IMR-90 (cell line): ENCODE measurements at regions not wholly inside any gene's neighbourhood (a gene's known extent, or its start where the extent isn't known, plus 50 kb on each side); places are given as distances from the start of the nearest gene placed in this dataset.

ENCODE experiments used
- BHLHE40 ChIP-seq: fragments of 150-350 bp; IDR thresholded peaks from 2 replicates; pipeline ENCODE4 v1.6.1; 2016; ENCODE audit warnings: mild to moderate bottlenecking, low read depth, low read length
- CEBPB ChIP-seq: IDR thresholded peaks from 2 replicates; pipeline ENCODE4 v1.6.1; 2012; ENCODE audit warnings: low read depth, low read length, improper control_type of control experiment
- CTCF ChIP-seq: conservative IDR thresholded peaks from 2 replicates; pipeline ENCODE4 v1.5.1; 2012; ENCODE audit warnings: mild to moderate bottlenecking, low read depth, low read length, improper control_type of control experiment
- ELK1 ChIP-seq: fragments of 150-350 bp; IDR thresholded peaks from 2 replicates; pipeline ENCODE4 v1.6.1; 2016; ENCODE audit warnings: low read depth, mild to moderate bottlenecking, low read length, moderate library complexity, borderline replicate concordance
- FOS ChIP-seq: fragments of 150-350 bp; IDR thresholded peaks from 2 replicates; pipeline ENCODE4 v1.6.1; 2016; ENCODE audit warnings: low read depth, low read length
- MAFK ChIP-seq: IDR thresholded peaks from 2 replicates; pipeline ENCODE4 v1.6.1; 2012; ENCODE audit warnings: low read depth, low read length, improper control_type of control experiment
- MAZ ChIP-seq: IDR thresholded peaks from 2 replicates; pipeline ENCODE4 v1.6.1; 2012; ENCODE audit warnings: low read depth, mild to moderate bottlenecking, low read length, improper control_type of control experiment, moderate library complexity, borderline replicate concordance
- MXI1 ChIP-seq: IDR thresholded peaks from 2 replicates; pipeline ENCODE4 v1.6.1; 2012; ENCODE audit warnings: low read depth, mild to moderate bottlenecking, low read length, moderate library complexity, borderline replicate concordance
- POLR2A ChIP-seq: IDR thresholded peaks from 2 replicates; pipeline ENCODE4 v1.6.1; 2012; ENCODE audit warnings: mild to moderate bottlenecking, low read depth, low read length
- RAD21 ChIP-seq: IDR thresholded peaks from 2 replicates; pipeline ENCODE4 v1.6.1; 2012; ENCODE audit warnings: low read length, improper control_type of control experiment
- RCOR1 ChIP-seq: IDR thresholded peaks from 2 replicates; pipeline ENCODE4 v1.6.1; 2012; ENCODE audit warnings: mild to moderate bottlenecking, low read length, improper control_type of control experiment; ENCODE audit not compliant: insufficient replicate concordance
- RFX5 ChIP-seq: IDR thresholded peaks from 2 replicates; pipeline ENCODE4 v1.8.0; 2012; ENCODE audit warnings: low read depth, mild to moderate bottlenecking, low read length, moderate library complexity
- SMC3 ChIP-seq: fragments of 150-350 bp; IDR thresholded peaks from 2 replicates; pipeline ENCODE4 v1.6.1; 2016; ENCODE audit warnings: low read depth, mild to moderate bottlenecking, antibody characterized with exemption, low read length, moderate library complexity
- USF2 ChIP-seq: fragments of 150-350 bp; IDR thresholded peaks from 2 replicates; pipeline ENCODE4 v1.6.1; 2017; ENCODE audit warnings: mild to moderate bottlenecking, antibody characterized with exemption, low read length, low read depth

GRCh38 chr21:32099812-32100416 is 178.9 kb downstream of the MIS18A start:
- 0 out of 2 replicates have a peak, but pooled peaks have one; percentile 30 for TF ChIP-seq CTCF
- no peak for TF ChIP-seq POLR2A
- TF ChIP-seq RCOR1, result no peak
- TF ChIP-seq ELK1, result no peak
- no peak for TF ChIP-seq BHLHE40
- TF ChIP-seq MAZ, result no peak
- 0 out of 2 replicates have a peak, but pooled peaks have one; percentile 26 for TF ChIP-seq RAD21
- TF ChIP-seq SMC3, result peak; percentile 26; the same call in 1 of the 2 replicates
- no peak for TF ChIP-seq CEBPB
- TF ChIP-seq USF2, result no peak
- TF ChIP-seq MAFK, result peak; percentile 56
- no peak for TF ChIP-seq FOS
- no peak for TF ChIP-seq MXI1
- TF ChIP-seq RFX5, result no peak
